GM12878 (cell line): ENCODE measurements at regions not wholly inside any gene's neighbourhood (a gene's known extent, or its start where the extent isn't known, plus 50 kb on each side); places are given as distances from the start of the nearest gene placed in this dataset.
A peak's percentile ranks its signal among the peaks of the same experiment; 100 is the strongest.
"Not testable (repeated sequence)": the region's sequence is repeated elsewhere in the genome, so short reads cannot be mapped to it uniquely, and the experiment has no call there.

Experiments used
- ATAC-seq: fragments of 200-7000 bp; cut with Tn5 transposase; 3 replicates; pipeline ENCODE4 v1.9.1; 2020; ENCODE audit warnings: mild to moderate bottlenecking, moderate library complexity
- BruUV-seq: library from RNA; stranded (reverse); fragments of 400-500 nt; replicated peaks from 2 replicates; lab custom pipeline; 2021; lab: Mats Ljungman, UMichigan
- CTCF ChIA-PET: fragments of 300-600 bp; sonication (Branson Sonifier 250); formaldehyde crosslinking; extraction: SDS; loops from one replicate; lab custom pipeline; 2021; ENCODE audit warnings: inconsistent platforms; lab: Yijun Ruan, JAX
- POLR2A ChIA-PET: fragments of 350-600 bp; formaldehyde crosslinking; extraction: SDS; loops from one replicate; lab custom pipeline; 2021; ENCODE audit warnings: inconsistent platforms; lab: Charles Lee
- RAD21 ChIA-PET: fragments of 300-600 bp; sonication (Branson Sonifier 250); formaldehyde crosslinking; loops from one replicate; lab custom pipeline; 2023; ENCODE audit warnings: antibody characterized with exemption; ENCODE audit not compliant: unreplicated experiment; lab: Charles Lee
- SMC1A ChIA-PET: fragments of 300-600 bp; sonication (Branson Sonifier 250); formaldehyde crosslinking; loops from one replicate; lab custom pipeline; 2023; ENCODE audit not compliant: unreplicated experiment, uncharacterized antibody; lab: Charles Lee
- DNase-seq: peaks from one replicate; pipeline ENCODE4 v3.0.0-alpha.2; 2011; ENCODE audit warnings: low read depth, low spot score
- FAIRE-seq: peaks from 3 replicates; lab custom pipeline; 2011; peaks lifted over from hg19 to GRCh38; lab: Jason Lieb, UNC
- H2AFZ ChIP-seq: 2 replicates; pipeline ENCODE4 v1.6.0; 2011; ENCODE audit warnings: low read depth, low read length, control low read depth; ENCODE audit not compliant: control insufficient read depth
- H3K27ac ChIP-seq: 2 replicates; pipeline ENCODE4 v1.5.1; 2011; ENCODE audit warnings: control low read depth; ENCODE audit not compliant: control insufficient read depth, insufficient read depth
- H3K27me3 ChIP-seq, 2 experiments: replicated peaks in 1 of 2; 2 replicates each; pipeline versions ENCODE4 v1.6.0 to v1.6.1; 2011; ENCODE audit warnings: low read length in 1 of 2; ENCODE audit not compliant: control insufficient read depth in 2 of 2, insufficient read depth in 2 of 2
- H3K36me3 ChIP-seq, 2 experiments: 2 replicates each; pipeline ENCODE4 v1.5.1; 2011; ENCODE audit warnings: low read length in 1 of 2; ENCODE audit not compliant: control insufficient read depth in 2 of 2, insufficient read depth in 2 of 2
- H3K4me1 ChIP-seq: 2 replicates; pipeline ENCODE4 v1.6.1; 2011; ENCODE audit warnings: mild to moderate bottlenecking, low read length, moderate library complexity, mixed read lengths; ENCODE audit not compliant: control insufficient read depth, insufficient read depth
- H3K4me2 ChIP-seq: 2 replicates; pipeline ENCODE4 v1.6.0; 2011; ENCODE audit warnings: control low read depth; ENCODE audit not compliant: control insufficient read depth, insufficient read depth
- H3K4me3 ChIP-seq: fragments of 200-600 bp; sonication (generic); 2 replicates; pipeline ENCODE4 v1.5.1; 2016
- H3K79me2 ChIP-seq: 2 replicates; pipeline ENCODE4 v1.6.0; 2011; ENCODE audit warnings: low read length; ENCODE audit not compliant: control insufficient read depth, insufficient read depth
- H3K9ac ChIP-seq: 2 replicates; pipeline ENCODE4 v1.8.0; 2011; ENCODE audit warnings: low read length, control low read depth, mixed read lengths; ENCODE audit not compliant: control insufficient read depth, insufficient read depth
- H3K9me3 ChIP-seq: replicated peaks from 3 replicates; pipeline ENCODE4 v1.5.1; 2011; ENCODE audit warnings: mild to moderate bottlenecking, low read length; ENCODE audit not compliant: control insufficient read depth, insufficient read depth
- H4K20me1 ChIP-seq: 2 replicates; pipeline ENCODE4 v1.6.0; 2011; ENCODE audit not compliant: control insufficient read depth, insufficient read depth
- ATF7 ChIP-seq: fragments of 450-650 bp; IDR thresholded peaks from 2 replicates; pipeline ENCODE4 v1.6.1; 2016; ENCODE audit warnings: low read depth, mild to moderate bottlenecking
- BMI1 ChIP-seq: fragments of 450-650 bp; IDR thresholded peaks from 2 replicates; pipeline ENCODE4 v1.6.1; 2016; ENCODE audit warnings: mild to moderate bottlenecking, moderate library complexity, borderline replicate concordance
- EP300 ChIP-seq, 2 experiments: fragments of 150-350 bp in 1 of 2; IDR thresholded peaks; 2 replicates each; pipeline ENCODE4 v1.6.1; 2011 to 2012; ENCODE audit warnings: low read depth in 2 of 2, low read length in 2 of 2, borderline replicate concordance in 1 of 2, improper control_type of control experiment in 1 of 2, inconsistent platforms in 1 of 2; ENCODE audit not compliant: control insufficient read depth in 1 of 2
- MAX ChIP-seq: IDR thresholded peaks from 2 replicates; pipeline ENCODE4 v1.6.1; 2012; ENCODE audit warnings: low read depth, low read length, improper control_type of control experiment
- NFYB ChIP-seq: IDR thresholded peaks from 2 replicates; pipeline ENCODE4 v1.6.1; 2011; ENCODE audit warnings: low read depth, mild to moderate bottlenecking, low read length, improper control_type of control experiment, moderate library complexity; ENCODE audit not compliant: insufficient read depth
- NR2C2 ChIP-seq: IDR thresholded peaks from 2 replicates; pipeline ENCODE4 v1.6.1; 2011; ENCODE audit warnings: borderline replicate concordance, low read depth; ENCODE audit not compliant: control insufficient read depth, insufficient read length
- SREBF1 ChIP-seq: IDR thresholded peaks from 2 replicates; pipeline ENCODE4 v1.6.1; 2012; ENCODE audit warnings: mild to moderate bottlenecking, low read length
- ZNF592 ChIP-seq: fragments of 450-650 bp; IDR thresholded peaks from 2 replicates; pipeline ENCODE4 v1.6.1; 2017; ENCODE audit warnings: mild to moderate bottlenecking, moderate library complexity
- WGBS: methylation state at CpG from one replicate; pipeline ENCODE4 v1.1.6; 2016; ENCODE audit warnings: low lambda C conversion rate; ENCODE audit not compliant: insufficient replicate concordance, insufficient coverage; ENCODE audit errors: missing lambda C conversion rate; 5-methylcytosine and 5-hydroxymethylcytosine counted together
- in situ Hi-C: fragments of 300-500 bp; cut with MboI; formaldehyde crosslinking; loops from 9 replicates; pipeline ENCODE4 v1.14.3; 2018; ENCODE audit warnings: mixed read lengths
- intact Hi-C: fragments of 100-400 bp; cut with micrococcal nuclease; formaldehyde crosslinking; loops from one replicate; pipeline ENCODE4 v1.14.2; 2022; ENCODE audit not compliant: unreplicated experiment

GRCh38 chr4:128424527-128425497 lies 137.2 kb upstream of the PGRMC2 start (continued):
- no peak for TF ChIP-seq EP300 (IDR thresholded peaks at IDR 0.05; ENCODE audit: borderline replicate concordance in 1 of 2, control insufficient read depth in 1 of 2, low read depth in 2 of 2, low read length in 2 of 2)

GRCh38 chr4:128422296-128422695 lies 134.7 kb upstream of the PGRMC2 start:
- H3K79me2 ChIP-seq, intact Hi-C loops, H4K20me1 ChIP-seq, H3K4me1 ChIP-seq, FAIRE-seq, H3K27ac ChIP-seq, H3K27me3 ChIP-seq, H3K9ac ChIP-seq, H3K4me2 ChIP-seq, H3K4me3 ChIP-seq, POLR2A ChIA-PET, DNase-seq, H2AFZ ChIP-seq: not testable (repeated sequence)
- ChIA-PET RAD21 (interaction anchor here (0.6 kb wide), 1 partner anchor 29 kb away, joined by 3 read pairs; no protein-coding TSS in a partner anchor), CTCF (interaction anchor here (1.6 kb wide), 1 partner anchor 31 kb away, joined by 10 read pairs; no protein-coding TSS in a partner anchor), SMC1A (interaction anchor here (1.5 kb wide), 1 partner anchor 30 kb away, joined by 4 read pairs; no protein-coding TSS in a partner anchor)
- WGBS, result 19% methylated on average over 5 of the region's 5 CpGs
- peak; percentile 76 for ATAC-seq
- TF ChIP-seq ATF7, result peak; percentile 44; the same call in 1 of the 2 replicates
- TF ChIP-seq, all 136 proteins: peak for 1; not testable (repeated sequence) for 135
- H3K9me3 ChIP-seq, H3K36me3 ChIP-seq, in situ Hi-C loops, BruUV-seq: not testable (repeated sequence)

- H3K4me1 ChIP-seq, result no peaks in the 10 kb centered on the region
- in situ Hi-C loops (no loop called here), intact Hi-C loops (no loop called here)
- ChIA-PET CTCF (interaction anchor here (1.8 kb wide), 1 partner anchor 36 kb away, joined by 5 read pairs; no protein-coding TSS in a partner anchor), RAD21 (no interaction called here), SMC1A (interaction anchor here (1.8 kb wide), 1 partner anchor 10 kb away, joined by 4 read pairs; no protein-coding TSS in a partner anchor), POLR2A (no interaction called here)
- H2AFZ ChIP-seq, result no peak overlapping the region
- no peaks in the 10 kb centered on the region for H3K9me3 ChIP-seq
- no peaks in the 10 kb centered on the region for H4K20me1 ChIP-seq
- no peaks in the 10 kb centered on the region for H3K79me2 ChIP-seq
- no peak for DNase-seq
- no peaks in the 10 kb centered on the region for H3K27me3 ChIP-seq
- 77% methylated on average over 3 of the region's 3 CpGs for WGBS
- no peak overlapping the region for H3K27ac ChIP-seq
- no peak for TF ChIP-seq BMI1
- no peak for TF ChIP-seq MAX
- TF ChIP-seq SREBF1, result no peak
- no peak for TF ChIP-seq NFYB
- no peak for TF ChIP-seq ZNF592
- TF ChIP-seq NR2C2, result no peak
- no peak for ATAC-seq
- H3K4me2 ChIP-seq, result no peak overlapping the region
- no peak overlapping the region for H3K9ac ChIP-seq
- no peaks in the 10 kb centered on the region for H3K36me3 ChIP-seq
- no peak overlapping the region for H3K4me3 ChIP-seq
- no TSS peak for BruUV-seq
- no peak for FAIRE-seq
Measured at GRCh38 chr4:128416921-128417320, 129.3 kb upstream of the PGRMC2 start.
